GM23338 (cell line): ENCODE measurements at regions not wholly inside any gene's neighbourhood (a gene's known extent, or its start where the extent isn't known, plus 50 kb on each side); places are given as distances from the start of the nearest gene placed in this dataset.

ENCODE experiments used
- ATAC-seq: fragments of 200-7000 bp; cut with Tn5 transposase; 3 replicates; pipeline ENCODE4 v1.9.1; 2020
- DNase-seq: peaks from one replicate; pipeline ENCODE4 v3.0.0-alpha.2; 2015; ENCODE audit warnings: low spot score
- H2AFZ ChIP-seq: fragments of 200-600 bp; sonication (generic); 2 replicates; pipeline ENCODE4 v1.8.0; 2016; ENCODE audit warnings: antibody characterized with exemption, mild to moderate bottlenecking, moderate library complexity
- H3F3A ChIP-seq: fragments of 200-600 bp; sonication (generic); replicated peaks from 2 replicates; pipeline ENCODE4 v1.8.0; 2017; ENCODE audit warnings: antibody characterized with exemption, mixed run types, low read depth
- H3K27ac ChIP-seq: fragments of 200-600 bp; sonication (generic); 2 replicates; pipeline ENCODE4 v1.6.1; 2016; ENCODE audit warnings: low read depth
- H3K27me3 ChIP-seq: fragments of 200-600 bp; sonication (generic); 2 replicates; pipeline ENCODE4 v1.8.0; 2016; ENCODE audit warnings: mild to moderate bottlenecking, mixed run types, moderate library complexity; ENCODE audit not compliant: insufficient read depth
- H3K36me3 ChIP-seq: fragments of 200-600 bp; sonication (generic); 2 replicates; pipeline ENCODE4 v1.8.0; 2016; ENCODE audit warnings: mild to moderate bottlenecking; ENCODE audit not compliant: insufficient read depth
- H3K4me1 ChIP-seq: fragments of 200-600 bp; sonication (generic); 2 replicates; pipeline ENCODE4 v1.8.0; 2016; ENCODE audit warnings: mild to moderate bottlenecking, moderate library complexity; ENCODE audit not compliant: insufficient read depth
- H3K4me2 ChIP-seq: fragments of 200-600 bp; sonication (generic); 2 replicates; pipeline ENCODE4 v1.7.1; 2017; ENCODE audit warnings: mixed run types
- H3K4me3 ChIP-seq: fragments of 200-600 bp; sonication (generic); 2 replicates; pipeline ENCODE4 v1.6.1; 2016; ENCODE audit warnings: mixed run types
- H3K79me2 ChIP-seq: fragments of 200-600 bp; sonication (generic); replicated peaks from 2 replicates; pipeline ENCODE4 v1.8.0; 2017; ENCODE audit warnings: mild to moderate bottlenecking; ENCODE audit not compliant: insufficient read depth
- H3K9me2 ChIP-seq: fragments of 200-600 bp; sonication (generic); 2 replicates; pipeline ENCODE4 v1.8.0; 2017; ENCODE audit not compliant: insufficient read depth
- H4K20me1 ChIP-seq: fragments of 200-600 bp; sonication (generic); replicated peaks from 2 replicates; pipeline ENCODE4 v1.8.0; 2017; ENCODE audit warnings: mild to moderate bottlenecking; ENCODE audit not compliant: insufficient read depth
- H3K27ac Mint-ChIP-seq: 2 replicates; pipeline ENCODE4 v1.8.0; 2020; ENCODE audit warnings: inconsistent platforms, mild to moderate bottlenecking, moderate library complexity, mixed read lengths
- H3K27me3 Mint-ChIP-seq: 3 replicates; pipeline ENCODE4 v1.8.0; 2022; ENCODE audit warnings: low read depth, mild to moderate bottlenecking, moderate library complexity, mixed read lengths, inconsistent platforms; ENCODE audit not compliant: insufficient read depth, poor library complexity
- H3K36me3 Mint-ChIP-seq: 3 replicates; pipeline ENCODE4 v1.8.0; 2021; ENCODE audit warnings: low read depth, mild to moderate bottlenecking, inconsistent platforms, moderate library complexity, mixed read lengths
- H3K4me1 Mint-ChIP-seq: 3 replicates; pipeline ENCODE4 v1.8.0; 2020; ENCODE audit warnings: mild to moderate bottlenecking, inconsistent platforms, mixed read lengths
- H3K4me3 Mint-ChIP-seq: 3 replicates; pipeline ENCODE4 v1.8.0; 2021; ENCODE audit warnings: moderate library complexity, mild to moderate bottlenecking, inconsistent platforms, mixed read lengths
- H3K9me3 Mint-ChIP-seq: 3 replicates; pipeline ENCODE4 v1.8.0; 2020; ENCODE audit warnings: moderate library complexity, mild to moderate bottlenecking, inconsistent platforms, mixed read lengths
- CREB1 ChIP-seq: fragments of 250-450 bp; sonication (Bioruptor Pico); IDR thresholded peaks from 2 replicates; pipeline ENCODE4 v1.5.0; 2020; ENCODE audit warnings: low read depth, mild to moderate bottlenecking, moderate library complexity
- EZH2 ChIP-seq: fragments of 200-600 bp; sonication (generic); IDR thresholded peaks from one replicate; pipeline ENCODE4 v1.8.0; 2017; ENCODE audit warnings: antibody characterized with exemption, mild to moderate bottlenecking, low read depth; ENCODE audit not compliant: unreplicated experiment
- STAT1 ChIP-seq: IDR thresholded peaks from one replicate; pipeline ENCODE4 v1.6.1; 2016; ENCODE audit warnings: antibody characterized with exemption; ENCODE audit not compliant: unreplicated experiment
- ZNF114 ChIP-seq: fragments of 250-450 bp; sonication (Bioruptor Pico); IDR thresholded peaks from 2 replicates; pipeline ENCODE4 v1.5.0; 2020; ENCODE audit warnings: mild to moderate bottlenecking, moderate library complexity
- TF ChIP-seq, protein P1 (sequence below): fragments of 250-450 bp; sonication (Bioruptor Pico); IDR thresholded peaks from 2 replicates; pipeline ENCODE4 v1.5.0; 2020; ENCODE audit warnings: mild to moderate bottlenecking, moderate library complexity
- TF ChIP-seq, protein P2 (sequence below), 2 experiments: fragments of 200-600 bp in 1 of 2; sonication (generic) in 1 of 2; conservative IDR thresholded peaks; 2 replicates each; pipeline versions ENCODE4 v1.5.1 to v1.6.1; 2016 to 2017; ENCODE audit warnings: antibody characterized with exemption in 2 of 2, low read depth in 2 of 2, mild to moderate bottlenecking in 2 of 2, moderate library complexity in 1 of 2

DNA sequence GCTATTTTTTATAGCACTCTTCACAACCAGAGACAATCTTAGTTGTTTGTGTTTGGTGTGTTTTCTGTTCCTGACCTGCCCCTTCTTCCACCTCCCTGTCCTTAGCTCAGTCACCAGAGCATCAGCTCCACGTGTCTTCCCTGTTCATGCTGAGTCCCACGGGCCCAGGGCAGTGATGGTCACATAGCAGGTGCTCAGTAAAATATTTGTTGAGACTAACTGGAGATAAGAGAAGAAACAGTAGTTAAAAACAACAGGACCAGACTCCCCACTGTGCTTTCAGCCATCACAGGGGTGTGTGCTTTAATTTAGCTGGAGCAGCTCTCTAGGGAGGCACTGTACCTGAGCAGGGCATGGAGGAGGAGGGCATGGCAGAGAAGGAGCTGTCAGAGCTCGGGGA, 307.3 kb upstream of the ZNF32 start (continued):
- TF ChIP-seq, protein P1, sequence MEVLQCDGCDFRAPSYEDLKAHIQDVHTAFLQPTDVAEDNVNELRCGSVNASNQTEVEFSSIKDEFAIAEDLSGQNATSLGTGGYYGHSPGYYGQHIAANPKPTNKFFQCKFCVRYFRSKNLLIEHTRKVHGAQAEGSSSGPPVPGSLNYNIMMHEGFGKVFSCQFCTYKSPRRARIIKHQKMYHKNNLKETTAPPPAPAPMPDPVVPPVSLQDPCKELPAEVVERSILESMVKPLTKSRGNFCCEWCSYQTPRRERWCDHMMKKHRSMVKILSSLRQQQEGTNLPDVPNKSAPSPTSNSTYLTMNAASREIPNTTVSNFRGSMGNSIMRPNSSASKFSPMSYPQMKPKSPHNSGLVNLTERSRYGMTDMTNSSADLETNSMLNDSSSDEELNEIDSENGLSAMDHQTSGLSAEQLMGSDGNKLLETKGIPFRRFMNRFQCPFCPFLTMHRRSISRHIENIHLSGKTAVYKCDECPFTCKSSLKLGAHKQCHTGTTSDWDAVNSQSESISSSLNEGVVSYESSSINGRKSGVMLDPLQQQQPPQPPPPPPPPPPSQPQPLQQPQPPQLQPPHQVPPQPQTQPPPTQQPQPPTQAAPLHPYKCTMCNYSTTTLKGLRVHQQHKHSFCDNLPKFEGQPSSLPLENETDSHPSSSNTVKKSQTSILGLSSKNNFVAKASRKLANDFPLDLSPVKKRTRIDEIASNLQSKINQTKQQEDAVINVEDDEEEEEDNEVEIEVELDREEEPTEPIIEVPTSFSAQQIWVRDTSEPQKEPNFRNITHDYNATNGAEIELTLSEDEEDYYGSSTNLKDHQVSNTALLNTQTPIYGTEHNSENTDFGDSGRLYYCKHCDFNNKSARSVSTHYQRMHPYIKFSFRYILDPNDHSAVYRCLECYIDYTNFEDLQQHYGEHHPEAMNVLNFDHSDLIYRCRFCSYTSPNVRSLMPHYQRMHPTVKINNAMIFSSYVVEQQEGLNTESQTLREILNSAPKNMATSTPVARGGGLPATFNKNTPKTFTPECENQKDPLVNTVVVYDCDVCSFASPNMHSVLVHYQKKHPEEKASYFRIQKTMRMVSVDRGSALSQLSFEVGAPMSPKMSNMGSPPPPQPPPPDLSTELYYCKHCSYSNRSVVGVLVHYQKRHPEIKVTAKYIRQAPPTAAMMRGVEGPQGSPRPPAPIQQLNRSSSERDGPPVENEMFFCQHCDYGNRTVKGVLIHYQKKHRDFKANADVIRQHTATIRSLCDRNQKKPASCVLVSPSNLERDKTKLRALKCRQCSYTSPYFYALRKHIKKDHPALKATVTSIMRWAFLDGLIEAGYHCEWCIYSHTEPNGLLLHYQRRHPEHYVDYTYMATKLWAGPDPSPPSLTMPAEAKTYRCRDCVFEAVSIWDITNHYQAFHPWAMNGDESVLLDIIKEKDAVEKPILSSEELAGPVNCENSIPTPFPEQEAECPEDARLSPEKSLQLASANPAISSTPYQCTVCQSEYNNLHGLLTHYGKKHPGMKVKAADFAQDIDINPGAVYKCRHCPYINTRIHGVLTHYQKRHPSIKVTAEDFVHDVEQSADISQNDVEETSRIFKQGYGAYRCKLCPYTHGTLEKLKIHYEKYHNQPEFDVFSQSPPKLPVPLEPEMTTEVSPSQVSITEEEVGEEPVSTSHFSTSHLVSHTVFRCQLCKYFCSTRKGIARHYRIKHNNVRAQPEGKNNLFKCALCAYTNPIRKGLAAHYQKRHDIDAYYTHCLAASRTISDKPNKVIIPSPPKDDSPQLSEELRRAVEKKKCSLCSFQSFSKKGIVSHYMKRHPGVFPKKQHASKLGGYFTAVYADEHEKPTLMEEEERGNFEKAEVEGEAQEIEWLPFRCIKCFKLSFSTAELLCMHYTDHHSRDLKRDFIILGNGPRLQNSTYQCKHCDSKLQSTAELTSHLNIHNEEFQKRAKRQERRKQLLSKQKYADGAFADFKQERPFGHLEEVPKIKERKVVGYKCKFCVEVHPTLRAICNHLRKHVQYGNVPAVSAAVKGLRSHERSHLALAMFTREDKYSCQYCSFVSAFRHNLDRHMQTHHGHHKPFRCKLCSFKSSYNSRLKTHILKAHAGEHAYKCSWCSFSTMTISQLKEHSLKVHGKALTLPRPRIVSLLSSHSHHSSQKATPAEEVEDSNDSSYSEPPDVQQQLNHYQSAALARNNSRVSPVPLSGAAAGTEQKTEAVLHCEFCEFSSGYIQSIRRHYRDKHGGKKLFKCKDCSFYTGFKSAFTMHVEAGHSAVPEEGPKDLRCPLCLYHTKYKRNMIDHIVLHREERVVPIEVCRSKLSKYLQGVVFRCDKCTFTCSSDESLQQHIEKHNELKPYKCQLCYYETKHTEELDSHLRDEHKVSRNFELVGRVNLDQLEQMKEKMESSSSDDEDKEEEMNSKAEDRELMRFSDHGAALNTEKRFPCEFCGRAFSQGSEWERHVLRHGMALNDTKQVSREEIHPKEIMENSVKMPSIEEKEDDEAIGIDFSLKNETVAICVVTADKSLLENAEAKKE (CRISPR knock-in tag), result no peak
- TF ChIP-seq ZNF114 (CRISPR knock-in tag), result no peak

DNA sequence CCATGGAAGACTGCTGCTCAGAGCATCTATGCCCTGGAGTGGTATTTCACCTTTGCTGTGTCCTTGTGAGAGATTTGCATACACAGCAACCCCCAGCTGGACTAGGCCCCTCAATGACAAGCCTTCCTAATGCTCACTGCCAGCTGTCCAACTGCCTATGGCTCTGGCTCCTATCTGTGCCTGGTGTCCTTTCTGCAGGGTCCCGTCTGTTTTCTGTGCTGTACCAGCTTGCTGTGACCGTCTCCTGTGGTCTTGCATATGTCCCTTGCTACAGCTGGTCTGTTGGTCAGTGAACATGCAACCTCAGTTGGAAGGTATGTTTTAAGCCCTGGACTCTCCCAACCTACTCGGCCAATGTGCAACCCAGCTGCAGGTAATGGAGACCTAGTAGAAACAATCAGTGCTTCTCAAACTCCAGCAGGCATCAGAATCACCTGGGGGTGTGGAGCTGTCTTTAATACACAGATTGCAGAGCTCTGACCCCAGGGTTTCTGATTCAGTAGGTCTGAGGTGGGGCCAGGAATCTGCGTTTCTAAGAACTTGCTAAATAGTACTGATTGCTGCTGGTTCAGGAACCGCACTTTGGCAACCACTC, 306.4 kb upstream of the ZNF32 start:
- H3F3A ChIP-seq, result no peaks in the 10 kb centered on the region
- Mint-ChIP-seq H3K27ac (no peak overlapping the region), H3K4me1 (peaks cover 11% of the 10 kb centered on the region), H3K27me3 (peaks cover 10% of the 10 kb centered on the region), H3K4me3 (no peak overlapping the region), H3K36me3 (no peaks in the 10 kb centered on the region), H3K9me3 (peaks cover 8% of the 10 kb centered on the region)
- ATAC-seq (no peak), DNase-seq (peak; percentile 2)
- H3K27me3 ChIP-seq, result no peaks in the 10 kb centered on the region
- no peaks in the 10 kb centered on the region for H3K79me2 ChIP-seq
- H3K4me3 ChIP-seq, result no peak overlapping the region
- no peak overlapping the region for H3K4me2 ChIP-seq
- no peaks in the 10 kb centered on the region; the same call in 1 of the 2 replicates for H3K9me2 ChIP-seq
- no peak overlapping the region for H2AFZ ChIP-seq
- no peaks in the 10 kb centered on the region for H4K20me1 ChIP-seq
- H3K27ac ChIP-seq, result no peak overlapping the region
- H3K4me1 ChIP-seq, result 0 out of 2 replicates have a peak, but pooled peaks cover 3% of the 10 kb centered on the region
- TF ChIP-seq, protein P2, sequence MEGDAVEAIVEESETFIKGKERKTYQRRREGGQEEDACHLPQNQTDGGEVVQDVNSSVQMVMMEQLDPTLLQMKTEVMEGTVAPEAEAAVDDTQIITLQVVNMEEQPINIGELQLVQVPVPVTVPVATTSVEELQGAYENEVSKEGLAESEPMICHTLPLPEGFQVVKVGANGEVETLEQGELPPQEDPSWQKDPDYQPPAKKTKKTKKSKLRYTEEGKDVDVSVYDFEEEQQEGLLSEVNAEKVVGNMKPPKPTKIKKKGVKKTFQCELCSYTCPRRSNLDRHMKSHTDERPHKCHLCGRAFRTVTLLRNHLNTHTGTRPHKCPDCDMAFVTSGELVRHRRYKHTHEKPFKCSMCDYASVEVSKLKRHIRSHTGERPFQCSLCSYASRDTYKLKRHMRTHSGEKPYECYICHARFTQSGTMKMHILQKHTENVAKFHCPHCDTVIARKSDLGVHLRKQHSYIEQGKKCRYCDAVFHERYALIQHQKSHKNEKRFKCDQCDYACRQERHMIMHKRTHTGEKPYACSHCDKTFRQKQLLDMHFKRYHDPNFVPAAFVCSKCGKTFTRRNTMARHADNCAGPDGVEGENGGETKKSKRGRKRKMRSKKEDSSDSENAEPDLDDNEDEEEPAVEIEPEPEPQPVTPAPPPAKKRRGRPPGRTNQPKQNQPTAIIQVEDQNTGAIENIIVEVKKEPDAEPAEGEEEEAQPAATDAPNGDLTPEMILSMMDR (conservative IDR thresholded peaks at IDR 0.05; ENCODE audit: low read depth in 2 of 2), result no peak
- TF ChIP-seq EZH2 (no peak), STAT1 (no peak), CREB1 (no peak)
- H3K36me3 ChIP-seq, result no peaks in the 10 kb centered on the region
